ENCODE measurements at regions not wholly inside any gene's neighbourhood (a gene's known extent, or its start where the extent isn't known, plus 50 kb on each side); places are given as distances from the start of the nearest gene placed in this dataset.

DNA sequence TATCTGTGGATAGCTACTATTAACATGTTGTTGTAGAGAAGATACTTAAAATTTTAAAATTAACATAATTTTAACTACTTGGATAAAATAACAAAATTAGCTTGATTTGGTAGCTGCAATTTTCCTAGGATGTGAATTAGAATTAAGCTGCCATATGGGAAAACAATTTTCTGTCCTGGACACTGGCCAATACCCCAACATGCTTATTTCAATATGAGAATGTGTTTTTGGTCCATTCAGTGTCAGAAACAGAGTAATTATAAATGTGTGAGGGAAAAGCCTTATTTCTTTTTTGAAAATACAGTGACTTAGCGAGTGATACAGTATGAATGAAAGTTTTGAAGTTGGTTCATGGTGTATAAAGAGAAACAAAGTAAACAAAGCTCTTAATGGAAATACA lies 948.3 kb upstream of the GYPC start:
- intact Hi-C loops (cut with micrococcal nuclease), result no loop called here
- H3K27me3 ChIP-seq (replicated peaks in 1 of 4; ENCODE audit: control extremely low read depth in 1 of 4, control insufficient read depth in 3 of 4, insufficient read depth in 4 of 4, low read length in 3 of 4), result no peaks in the 10 kb centered on the region
- H3K27ac ChIP-seq (ENCODE audit: low read length in 2 of 2), result no peak overlapping the region
- no peak overlapping the region for H3K9ac ChIP-seq (ENCODE audit: low read length)
- H4K20me1 ChIP-seq (ENCODE audit: control insufficient read depth, insufficient read depth, low read length, poor library complexity, severe bottlenecking), result no peaks in the 10 kb centered on the region
- Mint-ChIP-seq H3K9me3 (ENCODE audit: insufficient read depth) (peaks cover 8% of the 10 kb centered on the region), H3K4me3 (no peak overlapping the region), H3K27me3 (no peaks in the 10 kb centered on the region), H3K27ac (no peak overlapping the region), H3K4me1 (no peaks in the 10 kb centered on the region)
- H3K4me3 ChIP-seq (ENCODE audit: control extremely low read depth in 1 of 5, extremely low read depth in 1 of 5, insufficient read depth in 1 of 5, low read depth in 2 of 5, low read length in 4 of 5), result no peak overlapping the region
- no peaks in the 10 kb centered on the region for H3K36me3 ChIP-seq (replicated peaks in 1 of 2; ENCODE audit: control extremely low read depth in 1 of 2, control insufficient read depth in 1 of 2, extremely low read depth in 1 of 2, insufficient read depth in 2 of 2, low read length in 1 of 2)
- H3K9me3 ChIP-seq (ENCODE audit: control extremely low read depth in 1 of 3, control insufficient read depth in 2 of 3, insufficient read depth in 1 of 3, low read length in 2 of 3), result no peaks in the 10 kb centered on the region
- H3K4me1 ChIP-seq (ENCODE audit: control insufficient read depth in 2 of 2, insufficient read depth in 2 of 2, low read length in 2 of 2), result no peaks in the 10 kb centered on the region
- H3K79me2 ChIP-seq (ENCODE audit: control insufficient read depth, insufficient read depth, low read length), result no peaks in the 10 kb centered on the region
- ATAC-seq (ENCODE audit: low read depth) (no peak), DNase-seq (no peak)
- WGBS (ENCODE audit: insufficient coverage), result no CpG with 5 or more reads among the region's 1 CpG
- ChIA-PET CTCF (no interaction called here), POLR2A (no interaction called here)
- H3K4me2 ChIP-seq (replicated peaks; ENCODE audit: low read depth, low read length, poor library complexity, severe bottlenecking), result no peak overlapping the region
- H2AFZ ChIP-seq (ENCODE audit: insufficient read depth, low read depth, low read length, poor library complexity, severe bottlenecking), result no peak overlapping the region
- TF ChIP-seq EZH2 (IDR thresholded peaks at IDR 0.05; ENCODE audit: borderline replicate concordance, insufficient read depth, low read depth, low read length, poor library complexity, severe bottlenecking), result no peak
- TF ChIP-seq, protein P1, sequence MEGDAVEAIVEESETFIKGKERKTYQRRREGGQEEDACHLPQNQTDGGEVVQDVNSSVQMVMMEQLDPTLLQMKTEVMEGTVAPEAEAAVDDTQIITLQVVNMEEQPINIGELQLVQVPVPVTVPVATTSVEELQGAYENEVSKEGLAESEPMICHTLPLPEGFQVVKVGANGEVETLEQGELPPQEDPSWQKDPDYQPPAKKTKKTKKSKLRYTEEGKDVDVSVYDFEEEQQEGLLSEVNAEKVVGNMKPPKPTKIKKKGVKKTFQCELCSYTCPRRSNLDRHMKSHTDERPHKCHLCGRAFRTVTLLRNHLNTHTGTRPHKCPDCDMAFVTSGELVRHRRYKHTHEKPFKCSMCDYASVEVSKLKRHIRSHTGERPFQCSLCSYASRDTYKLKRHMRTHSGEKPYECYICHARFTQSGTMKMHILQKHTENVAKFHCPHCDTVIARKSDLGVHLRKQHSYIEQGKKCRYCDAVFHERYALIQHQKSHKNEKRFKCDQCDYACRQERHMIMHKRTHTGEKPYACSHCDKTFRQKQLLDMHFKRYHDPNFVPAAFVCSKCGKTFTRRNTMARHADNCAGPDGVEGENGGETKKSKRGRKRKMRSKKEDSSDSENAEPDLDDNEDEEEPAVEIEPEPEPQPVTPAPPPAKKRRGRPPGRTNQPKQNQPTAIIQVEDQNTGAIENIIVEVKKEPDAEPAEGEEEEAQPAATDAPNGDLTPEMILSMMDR (IDR thresholded peaks at IDR 0.05), result no peak

DNA sequence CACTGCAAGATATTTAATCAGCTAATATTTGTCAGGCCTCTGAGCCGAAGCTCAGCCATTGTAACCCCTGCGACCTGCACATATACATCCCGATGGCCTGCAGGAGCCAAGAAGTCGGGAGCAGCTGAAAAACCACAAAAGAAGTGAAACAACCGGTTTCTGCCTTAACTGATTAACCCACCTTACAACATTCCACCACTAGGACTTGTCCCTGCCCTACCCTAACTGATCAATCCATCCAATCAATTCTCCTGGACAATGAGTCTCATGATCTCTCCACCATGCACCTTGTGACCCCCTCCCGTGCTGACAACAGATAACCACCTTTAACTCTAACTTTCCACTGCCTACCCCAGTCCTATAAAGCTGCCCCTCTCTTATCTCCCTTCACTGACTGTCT lies 945.4 kb upstream of the GYPC start:
- no peak overlapping the region for H2AFZ ChIP-seq (ENCODE audit: insufficient read depth, low read depth, low read length, poor library complexity, severe bottlenecking)
- Mint-ChIP-seq H3K4me3 (no peak overlapping the region), H3K9me3 (ENCODE audit: insufficient read depth) (peaks cover 8% of the 10 kb centered on the region), H3K4me1 (no peaks in the 10 kb centered on the region), H3K27me3 (no peaks in the 10 kb centered on the region), H3K27ac (no peak overlapping the region)
- no peak overlapping the region for H3K27ac ChIP-seq (ENCODE audit: low read length in 2 of 2)
- DNase-seq (no peak), ATAC-seq (ENCODE audit: low read depth) (no peak)
- no peak overlapping the region for H3K4me2 ChIP-seq (replicated peaks; ENCODE audit: low read depth, low read length, poor library complexity, severe bottlenecking)
- ChIA-PET CTCF (no interaction called here), POLR2A (no interaction called here)
- no peaks in the 10 kb centered on the region for H3K9me3 ChIP-seq (ENCODE audit: control extremely low read depth in 1 of 3, control insufficient read depth in 2 of 3, insufficient read depth in 1 of 3, low read length in 2 of 3)
- H4K20me1 ChIP-seq (ENCODE audit: control insufficient read depth, insufficient read depth, low read length, poor library complexity, severe bottlenecking), result no peaks in the 10 kb centered on the region
- no peaks in the 10 kb centered on the region for H3K36me3 ChIP-seq (replicated peaks in 1 of 2; ENCODE audit: control extremely low read depth in 1 of 2, control insufficient read depth in 1 of 2, extremely low read depth in 1 of 2, insufficient read depth in 2 of 2, low read length in 1 of 2)
- no peaks in the 10 kb centered on the region for H3K27me3 ChIP-seq (replicated peaks in 1 of 4; ENCODE audit: control extremely low read depth in 1 of 4, control insufficient read depth in 3 of 4, insufficient read depth in 4 of 4, low read length in 3 of 4)
- no peak overlapping the region for H3K4me3 ChIP-seq (ENCODE audit: control extremely low read depth in 1 of 5, extremely low read depth in 1 of 5, insufficient read depth in 1 of 5, low read depth in 2 of 5, low read length in 4 of 5)
- H3K79me2 ChIP-seq (ENCODE audit: control insufficient read depth, insufficient read depth, low read length), result no peaks in the 10 kb centered on the region
- WGBS (ENCODE audit: insufficient coverage), result 61% methylated on average over 6 of the region's 6 CpGs
- H3K4me1 ChIP-seq (ENCODE audit: control insufficient read depth in 2 of 2, insufficient read depth in 2 of 2, low read length in 2 of 2), result no peaks in the 10 kb centered on the region
- H3K9ac ChIP-seq (ENCODE audit: low read length), result no peak overlapping the region
- intact Hi-C loops (cut with micrococcal nuclease), result no loop called here
- TF ChIP-seq EZH2 (IDR thresholded peaks at IDR 0.05; ENCODE audit: borderline replicate concordance, insufficient read depth, low read depth, low read length, poor library complexity, severe bottlenecking), result no peak
- TF ChIP-seq, protein P1 (IDR thresholded peaks at IDR 0.05), result no peak
